Stimulated activated CD8-positive, alpha-beta memory T cell treated with anti-CD3 and anti-CD28 coated beads, Interleukin-4, amount 100 ng/mL, for 48 hours (primary cell): ENCODE measurements at regions not wholly inside any gene's neighbourhood (a gene's known extent, or its start where the extent isn't known, plus 50 kb on each side); places are given as distances from the start of the nearest gene placed in this dataset.

ENCODE experiments used
- DNase-seq: peaks from one replicate; pipeline ENCODE4 v3.0.0-alpha.2; 2020

- DNase-seq = no peak
These were observed 235.3 kb downstream of the MRPL39 start for GRCh38 chr21:25371841-25372425.

GRCh38 chr21:25370311-25370744, 237.0 kb downstream of the MRPL39 start:
- peak; percentile 48 for DNase-seq

- DNase-seq = no peak
These were observed 237.6 kb downstream of the MRPL39 start for GRCh38 chr21:25369524-25370300.

- no peak for DNase-seq
These were observed 238.8 kb downstream of the MRPL39 start for GRCh38 chr21:25368531-25368930.

GRCh38 chr21:25366116-25366515, 241.2 kb downstream of the MRPL39 start:
- no peak for DNase-seq

GRCh38 chr21:25362375-25363267, 244.7 kb downstream of the MRPL39 start:
- DNase-seq = no peak

GRCh38 chr21:25361765-25362164, 245.5 kb downstream of the MRPL39 start:
- DNase-seq = no peak

- DNase-seq = no peak
These were observed 246.2 kb downstream of the MRPL39 start for GRCh38 chr21:25361097-25361496.

GRCh38 chr21:25360593-25360992, 246.7 kb downstream of the MRPL39 start:
- no peak for DNase-seq

GRCh38 chr21:25359724-25360123, 247.6 kb downstream of the MRPL39 start:
- DNase-seq = no peak

GRCh38 chr21:25350056-25350455, 257.2 kb downstream of the MRPL39 start:
- DNase-seq = peak; percentile 74

- DNase-seq = no peak
These were observed 263.3 kb downstream of the MRPL39 start for GRCh38 chr21:25343774-25344545.

GRCh38 chr21:25342816-25343215, 264.5 kb downstream of the MRPL39 start:
- DNase-seq = no peak

- no peak for DNase-seq
These were observed 265.3 kb downstream of the MRPL39 start for GRCh38 chr21:25341981-25342380.

- no peak for DNase-seq
These were observed 268.9 kb downstream of the MRPL39 start for GRCh38 chr21:25338415-25338814.

GRCh38 chr21:25334046-25334730, 273.1 kb downstream of the MRPL39 start:
- no peak for DNase-seq

- DNase-seq = no peak
These were observed 276.0 kb downstream of the MRPL39 start for GRCh38 chr21:25331286-25331685.

- no peak for DNase-seq
These were observed 277.0 kb downstream of the MRPL39 start for GRCh38 chr21:25330266-25330665.

GRCh38 chr21:25329227-25329825, 278.0 kb downstream of the MRPL39 start:
- no peak for DNase-seq

- DNase-seq = no peak
These were observed 278.5 kb downstream of the MRPL39 start for GRCh38 chr21:25328736-25329135.

GRCh38 chr21:25326181-25326580, 281.1 kb downstream of the MRPL39 start:
- no peak for DNase-seq

GRCh38 chr21:25324666-25325065, 282.6 kb downstream of the MRPL39 start:
- DNase-seq = no peak
